ENCODE measurements at regions not wholly inside any gene's neighbourhood (a gene's known extent, or its start where the extent isn't known, plus 50 kb on each side); places are given as distances from the start of the nearest gene placed in this dataset.
"Not testable (repeated sequence)": the region's sequence is repeated elsewhere in the genome, so short reads cannot be mapped to it uniquely, and the experiment has no call there.

DNA sequence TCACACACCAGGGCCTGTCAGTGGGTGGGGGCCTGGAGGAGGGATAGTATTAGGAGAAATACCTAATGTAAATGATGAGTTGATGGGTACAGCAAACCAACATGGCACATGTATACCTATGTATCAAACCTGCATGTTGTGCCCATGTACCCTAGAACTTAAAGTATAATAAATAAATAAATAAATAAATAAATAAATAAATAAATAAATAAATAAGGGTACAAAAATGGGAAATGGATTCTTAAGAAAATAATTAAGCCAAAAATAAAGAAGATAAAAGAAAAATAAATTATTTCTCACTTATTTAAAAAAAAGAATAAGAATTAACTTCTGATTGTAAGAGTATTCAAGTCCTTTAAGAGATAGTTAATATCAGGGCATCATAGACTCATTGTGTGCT, 117.3 kb upstream of the API5 start:
- DNase-seq, result not testable (repeated sequence)

DNA sequence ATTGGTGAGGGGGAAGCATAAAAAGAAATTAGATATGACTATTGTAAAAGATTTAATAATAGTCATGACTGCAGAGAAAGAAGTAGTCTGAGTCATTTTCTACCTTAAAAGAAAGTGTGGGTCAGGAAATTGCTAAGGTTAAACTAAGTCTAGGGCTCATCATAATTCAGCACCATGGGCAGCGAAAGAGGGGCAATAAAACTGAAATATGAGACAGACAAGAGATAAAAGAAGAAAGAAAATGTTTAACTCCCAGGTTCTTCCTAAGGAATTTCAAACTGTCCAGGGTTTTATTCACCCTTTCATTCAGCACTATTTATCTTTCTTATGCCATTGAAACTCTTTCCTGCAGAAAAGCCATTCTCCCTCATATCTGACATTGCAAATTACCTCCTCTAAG, 114.4 kb upstream of the API5 start:
- no peak for DNase-seq

DNA sequence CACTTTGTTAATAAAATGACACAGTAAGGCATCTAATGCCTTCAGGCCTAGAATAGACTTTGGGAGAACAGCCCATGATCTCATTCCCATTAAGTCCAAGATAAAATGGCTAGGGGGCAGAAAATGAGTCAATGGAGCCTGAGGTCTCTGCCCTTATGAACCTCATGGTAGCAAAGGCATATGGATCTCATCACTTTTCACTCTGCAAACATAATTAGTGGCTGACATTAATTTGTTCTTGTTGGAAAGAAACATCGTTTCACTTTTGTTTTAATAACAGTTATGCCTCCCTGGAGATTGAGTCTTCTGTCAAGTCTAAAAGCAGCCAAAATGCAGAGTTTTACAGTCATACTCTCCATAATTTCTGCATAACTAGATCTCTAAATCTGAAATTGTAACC, 111.8 kb upstream of the API5 start:
- DNase-seq, result no peak

DNA sequence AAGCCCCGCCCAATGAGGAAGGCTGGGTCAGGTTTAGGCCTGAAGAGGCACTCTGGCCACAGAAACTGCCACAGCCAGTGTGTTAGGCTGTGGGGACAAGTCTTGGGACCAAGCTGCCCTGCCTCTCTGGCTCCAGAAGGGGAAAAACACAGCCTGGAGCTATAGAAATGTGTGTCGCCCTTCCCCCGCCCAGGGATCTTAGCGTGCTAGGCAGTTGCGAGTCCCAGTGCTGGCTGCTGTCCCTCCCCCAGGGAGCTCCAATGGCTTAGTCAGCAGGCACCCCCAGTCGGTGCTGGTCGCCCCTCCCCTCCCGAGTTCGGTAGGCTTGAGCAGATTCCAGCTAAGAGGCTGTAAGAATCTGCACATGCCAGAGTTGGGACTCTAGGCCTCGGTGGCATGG, 99.5 kb upstream of the API5 start:
- no peak for DNase-seq

DNA sequence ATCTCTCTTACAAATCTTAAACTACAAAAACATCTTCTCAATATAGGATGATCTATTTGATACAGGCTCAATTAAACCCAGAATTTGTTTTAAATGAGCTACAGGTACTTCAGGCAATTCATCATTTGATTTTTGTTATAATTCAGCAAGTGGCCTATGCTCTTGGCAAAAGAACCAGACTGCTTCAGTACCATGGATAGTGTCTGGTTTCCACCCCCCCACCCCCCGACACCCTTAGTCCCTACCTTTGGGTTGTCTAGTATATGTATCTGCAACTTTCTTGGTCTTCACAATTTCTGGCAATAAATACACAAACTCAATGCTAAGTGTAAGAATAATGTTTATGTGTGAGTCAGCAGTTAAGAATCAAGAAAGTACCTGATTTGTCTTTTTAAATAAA, 97.3 kb upstream of the API5 start:
- no peak for DNase-seq

DNA sequence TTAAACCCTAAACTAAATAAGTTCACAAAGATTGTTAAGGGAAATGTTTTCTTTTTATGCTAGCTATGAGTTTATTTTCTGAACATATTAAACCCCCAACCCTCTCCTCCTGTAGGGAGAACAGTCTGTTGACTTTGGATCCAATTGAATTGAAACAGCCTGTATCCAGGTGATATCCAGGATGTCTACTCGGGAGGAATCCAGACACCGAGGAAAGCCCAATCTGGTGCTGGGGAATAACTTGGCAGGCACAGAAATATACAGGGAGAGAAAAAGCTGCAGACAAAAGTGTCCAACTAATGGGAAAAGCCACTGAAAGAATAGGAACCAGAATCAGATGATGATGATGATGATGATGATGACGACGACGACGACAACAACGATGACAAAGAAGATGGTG, 93.9 kb upstream of the API5 start:
- no peak for DNase-seq

DNA sequence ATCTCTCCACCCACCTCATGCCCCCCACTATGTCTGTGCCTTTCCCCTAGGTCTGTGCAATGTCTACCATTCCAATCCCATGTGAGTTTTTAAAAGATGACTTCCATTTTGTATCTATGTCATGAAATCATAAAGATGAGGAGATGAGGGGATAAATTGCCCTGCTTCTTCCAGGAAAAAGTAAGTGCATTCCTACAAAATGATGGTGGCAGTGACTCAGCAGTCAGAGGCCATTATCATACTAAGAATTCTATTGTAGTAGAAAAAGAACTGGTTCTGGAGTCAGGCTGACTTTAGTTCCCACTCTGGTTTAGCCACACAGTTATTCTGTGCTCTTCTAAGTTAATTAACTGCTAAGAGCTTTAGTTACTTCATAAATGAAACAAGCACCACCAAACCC, 89.6 kb upstream of the API5 start:
- no peak for DNase-seq

DNA sequence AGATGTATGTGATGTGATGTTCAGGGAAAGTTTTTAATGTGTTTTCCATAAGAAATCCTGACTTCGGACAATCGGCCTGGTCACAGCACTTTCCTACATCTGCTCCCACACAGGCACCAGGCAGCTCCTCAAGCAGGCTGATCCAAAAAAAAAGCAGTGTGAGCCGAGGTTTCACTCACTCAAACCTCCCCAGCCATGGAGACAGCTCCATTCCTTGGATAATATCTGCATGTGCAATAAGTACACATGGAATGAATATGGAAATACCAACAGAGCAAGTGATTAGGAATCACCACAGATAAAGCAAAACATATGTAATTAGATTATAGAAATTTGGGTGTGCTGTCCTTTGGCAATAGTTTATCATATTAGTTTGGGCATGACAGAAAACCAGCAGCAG, 88.8 kb upstream of the API5 start:
- DNase-seq, result no peak

DNA sequence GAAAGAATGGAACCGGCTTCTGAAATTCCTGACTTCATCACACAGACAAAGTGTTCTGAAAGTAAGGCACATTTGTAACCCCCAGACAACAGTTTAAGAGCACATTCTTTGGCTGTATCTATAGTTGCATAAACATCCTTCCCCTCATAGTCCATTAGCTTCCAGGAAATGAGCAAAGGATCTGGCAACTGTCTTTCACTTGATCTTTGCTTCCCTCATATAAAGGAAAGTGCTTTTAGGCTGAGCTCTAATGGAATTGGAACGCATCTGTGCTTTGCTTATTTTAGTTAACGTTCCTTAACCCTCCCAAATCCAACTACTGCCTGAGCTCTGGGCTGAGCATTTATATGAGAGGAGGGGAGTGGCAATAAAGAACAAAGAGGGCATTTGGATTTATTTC, 76.9 kb upstream of the API5 start:
- no peak for DNase-seq

DNA sequence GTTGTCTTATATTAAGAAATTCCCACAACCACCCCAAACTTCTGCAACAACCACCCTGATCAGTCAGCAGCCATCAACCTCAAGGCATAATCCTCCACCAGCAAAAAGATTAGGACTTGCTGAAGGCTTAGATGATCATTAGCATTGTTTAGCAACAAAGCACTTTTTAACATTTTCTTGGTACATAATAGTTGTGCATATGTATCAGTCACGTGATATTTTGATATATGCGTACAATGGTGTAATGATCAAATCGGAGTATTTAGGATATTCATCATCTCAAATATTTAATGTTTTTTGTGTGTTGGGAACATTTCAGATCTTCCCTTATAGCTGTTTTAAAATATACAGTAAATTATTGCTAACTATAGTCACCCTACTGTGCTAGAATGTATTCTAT, 73.5 kb upstream of the API5 start:
- no peak for DNase-seq

DNA sequence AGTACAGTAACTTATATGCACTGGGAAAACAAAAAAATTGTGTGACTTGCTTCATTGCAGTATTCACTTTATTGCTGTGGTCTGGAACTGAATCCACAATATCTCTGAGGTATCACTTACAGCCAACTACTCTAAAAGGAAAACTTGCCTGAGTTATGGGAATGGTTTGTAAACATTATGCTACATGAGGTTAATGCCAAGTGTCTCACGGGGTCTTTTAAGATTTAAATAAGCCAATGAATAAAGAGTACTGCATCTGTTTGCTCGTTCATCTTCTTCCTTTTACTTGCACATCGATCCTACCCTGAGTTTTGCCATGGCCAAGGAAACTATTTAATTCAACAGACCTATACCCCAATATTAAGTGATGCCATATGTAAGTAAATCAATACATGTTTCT, 72.0 kb upstream of the API5 start:
- no peak for DNase-seq

DNA sequence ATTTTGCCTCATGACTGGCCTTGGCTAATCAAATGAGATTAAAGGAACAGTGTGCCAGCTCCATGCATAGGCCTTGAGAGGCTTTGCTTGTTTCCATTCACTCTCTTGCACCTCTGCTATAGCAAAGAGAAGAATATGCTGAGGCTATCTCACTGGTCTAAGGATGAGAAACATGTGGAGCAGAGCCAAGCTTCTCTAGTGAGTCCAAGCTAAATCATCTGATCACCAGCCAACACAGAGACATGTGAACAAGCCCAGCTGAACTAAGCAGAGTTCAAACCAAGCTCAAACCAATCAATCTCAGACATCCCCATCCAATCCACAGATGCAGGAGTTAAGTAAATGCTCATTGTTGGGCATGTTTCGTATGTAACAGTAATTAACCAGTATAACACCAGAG, 69.4 kb upstream of the API5 start:
- no peak for DNase-seq

DNA sequence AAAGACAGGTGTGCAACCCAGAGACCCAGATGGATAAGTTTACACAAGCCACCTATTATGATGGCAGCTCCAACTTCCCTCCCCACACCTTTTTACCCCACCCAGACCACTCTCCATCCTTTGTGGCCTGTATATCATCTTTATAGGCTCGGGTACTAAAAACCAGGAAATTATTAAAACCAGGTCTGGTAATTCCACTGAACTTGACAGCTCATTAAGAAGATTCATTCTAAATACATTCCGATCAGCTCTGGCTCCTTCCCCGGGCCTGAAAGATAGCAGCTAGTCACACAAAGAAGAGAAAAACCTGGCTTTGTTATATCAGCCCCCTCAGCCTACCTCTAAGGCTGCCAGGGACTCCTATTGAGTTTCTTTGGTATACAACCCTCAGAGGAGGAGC, 67.9 kb upstream of the API5 start:
- no peak for DNase-seq

DNA sequence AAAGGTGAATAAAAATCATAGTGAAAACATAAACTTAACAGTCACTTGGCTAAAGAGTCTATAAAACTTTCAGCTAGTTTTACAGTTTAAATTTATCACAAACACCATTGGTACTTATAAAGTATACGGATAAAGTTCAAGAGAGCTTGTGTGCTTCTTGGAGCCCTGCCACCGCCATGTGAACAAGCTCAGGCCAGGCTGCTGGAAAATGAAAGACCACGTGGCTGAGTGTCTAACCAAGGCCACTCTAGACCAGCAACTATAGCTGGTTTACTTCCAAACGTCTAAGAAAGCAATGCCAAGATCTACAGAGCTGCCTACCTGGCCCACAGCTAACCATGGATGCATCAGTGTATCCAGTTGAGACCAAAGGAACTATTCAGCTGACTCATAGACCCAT, 66.3 kb upstream of the API5 start:
- no peak for DNase-seq

DNA sequence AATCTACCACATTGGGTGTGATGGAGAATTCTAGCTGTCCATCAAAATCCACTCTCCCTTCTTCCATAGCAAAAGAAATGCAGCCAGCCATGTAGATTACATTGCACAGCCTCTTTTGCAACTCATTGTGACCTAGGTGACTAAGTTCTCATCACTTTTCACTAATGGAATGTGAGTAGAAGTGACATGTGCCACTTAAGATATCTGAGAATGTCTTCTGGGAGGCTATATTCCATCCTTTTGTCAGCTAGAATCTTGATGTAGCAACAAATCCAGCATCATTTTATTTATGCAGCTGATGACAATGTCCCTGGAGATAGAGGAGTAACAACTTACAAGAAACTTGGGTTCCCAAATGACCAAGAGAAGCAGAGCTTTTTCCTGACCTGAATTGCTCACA, 61.5 kb upstream of the API5 start:
- no peak for DNase-seq

DNA sequence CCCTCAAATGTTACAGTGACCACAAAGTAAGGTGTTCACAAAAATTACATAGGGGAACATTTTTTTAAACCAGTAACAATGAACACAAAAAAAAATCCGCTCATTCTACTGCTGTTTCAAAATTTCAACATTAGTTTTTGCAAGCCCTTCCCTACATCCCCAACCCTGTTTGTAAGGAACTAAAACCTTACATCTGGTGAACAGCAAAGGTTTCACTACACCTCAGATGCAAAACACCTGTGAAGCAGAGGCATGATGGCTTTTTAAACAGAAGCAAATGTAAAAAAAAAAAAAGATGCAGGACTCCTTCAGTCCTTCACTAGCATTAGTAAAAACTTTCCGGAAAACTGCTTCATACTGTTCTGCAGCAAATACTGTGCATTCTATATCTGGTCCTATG, 50.0 kb upstream of the API5 start:
- no peak for DNase-seq
